Uterus (tissue), 2 donors: ENCODE measurements at regions not wholly inside any gene's neighbourhood (a gene's known extent, or its start where the extent isn't known, plus 50 kb on each side); places are given as distances from the start of the nearest gene placed in this dataset.
"Not testable (repeated sequence)": the region's sequence is repeated elsewhere in the genome, so short reads cannot be mapped to it uniquely, and the experiment has no call there.

ENCODE experiments used
- CTCF ChIP-seq, 4 experiments: fragments of 200-600 bp in 2 of 4; fragments of 450-650 bp in 2 of 4; sonication (generic) in 2 of 4; IDR thresholded peaks; one replicate each; pipeline ENCODE4 v1.5.1; 2016 to 2019; ENCODE audit warnings: antibody characterized with exemption in 4 of 4, mild to moderate bottlenecking in 2 of 4, moderate library complexity in 1 of 4
- POLR2A ChIP-seq, 2 donors: fragments of 450-650 bp; IDR thresholded peaks; one replicate each; pipeline ENCODE4 v1.6.1; 2016; ENCODE audit warnings: antibody characterized with exemption in 2 of 2, mild to moderate bottlenecking in 1 of 2, moderate library complexity in 1 of 2

GRCh38 chr6:58128549-58128948, 811.1 kb downstream of the PRIM2 start:
- TF ChIP-seq CTCF, POLR2A (IDR thresholded peaks at IDR 0.05): not testable (repeated sequence)
